ENCODE measurements at regions not wholly inside any gene's neighbourhood (a gene's known extent, or its start where the extent isn't known, plus 50 kb on each side); places are given as distances from the start of the nearest gene placed in this dataset.

DNA sequence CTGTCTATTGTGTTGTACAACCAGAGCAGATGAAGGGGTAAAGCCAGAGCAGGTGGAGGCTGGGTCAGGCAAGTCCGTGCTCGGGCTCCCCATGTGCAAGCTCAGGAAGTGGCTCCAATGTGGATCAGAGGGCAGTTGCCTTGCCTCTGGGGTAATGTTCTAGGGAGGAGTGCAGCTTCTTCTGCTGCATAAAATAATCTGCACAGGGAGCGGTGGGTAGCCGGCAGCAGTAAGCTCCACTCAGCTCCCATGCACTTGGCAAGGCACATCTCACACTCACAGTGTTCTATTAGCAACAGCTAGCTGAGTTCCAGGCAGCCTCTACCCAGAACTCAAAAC, 565.3 kb upstream of the SLITRK1 start (continued):
- TF ChIP-seq, protein P1, sequence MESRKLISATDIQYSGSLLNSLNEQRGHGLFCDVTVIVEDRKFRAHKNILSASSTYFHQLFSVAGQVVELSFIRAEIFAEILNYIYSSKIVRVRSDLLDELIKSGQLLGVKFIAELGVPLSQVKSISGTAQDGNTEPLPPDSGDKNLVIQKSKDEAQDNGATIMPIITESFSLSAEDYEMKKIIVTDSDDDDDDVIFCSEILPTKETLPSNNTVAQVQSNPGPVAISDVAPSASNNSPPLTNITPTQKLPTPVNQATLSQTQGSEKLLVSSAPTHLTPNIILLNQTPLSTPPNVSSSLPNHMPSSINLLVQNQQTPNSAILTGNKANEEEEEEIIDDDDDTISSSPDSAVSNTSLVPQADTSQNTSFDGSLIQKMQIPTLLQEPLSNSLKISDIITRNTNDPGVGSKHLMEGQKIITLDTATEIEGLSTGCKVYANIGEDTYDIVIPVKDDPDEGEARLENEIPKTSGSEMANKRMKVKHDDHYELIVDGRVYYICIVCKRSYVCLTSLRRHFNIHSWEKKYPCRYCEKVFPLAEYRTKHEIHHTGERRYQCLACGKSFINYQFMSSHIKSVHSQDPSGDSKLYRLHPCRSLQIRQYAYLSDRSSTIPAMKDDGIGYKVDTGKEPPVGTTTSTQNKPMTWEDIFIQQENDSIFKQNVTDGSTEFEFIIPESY (IDR thresholded peaks at IDR 0.05; ENCODE audit: extremely low read depth, insufficient replicate concordance, low read length) = no peak

DNA sequence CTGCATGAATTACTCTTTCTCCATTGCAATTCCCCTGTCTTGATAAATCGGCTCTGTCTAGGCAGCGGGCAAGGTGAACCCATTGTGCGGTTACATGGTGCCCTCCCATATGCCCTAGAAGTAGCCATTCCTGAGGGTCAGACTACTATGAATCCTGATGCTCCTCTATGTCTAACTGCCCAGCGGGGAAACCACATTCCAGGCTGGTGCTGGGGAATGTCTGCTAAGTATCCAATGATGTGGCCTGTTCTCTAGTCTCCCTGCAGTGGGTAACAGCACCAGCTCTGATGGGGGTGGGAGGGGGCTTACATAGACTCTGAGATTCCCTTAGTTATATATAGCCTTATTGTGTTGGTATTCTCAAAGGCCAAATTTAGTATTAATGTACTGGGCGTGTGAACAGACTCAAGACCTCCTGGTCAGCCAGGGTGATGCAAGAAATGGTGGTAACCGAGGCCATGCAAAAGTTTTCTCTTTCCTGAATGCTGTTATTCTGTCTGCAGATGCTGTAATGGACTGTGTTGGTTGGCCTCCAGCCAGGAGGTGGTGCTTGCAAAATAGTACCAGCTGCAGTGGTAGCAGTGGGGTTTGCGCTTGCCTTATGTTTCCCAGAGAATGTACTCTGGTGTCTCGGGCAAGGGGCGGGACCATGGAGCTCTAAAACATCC, 564.8 kb upstream of the SLITRK1 start:
- Histone ChIP-seq H2AFZ (ENCODE audit: low read depth, low read length, poor library complexity, severe bottlenecking) (no peak overlapping the region), H3K27ac (ENCODE audit: low read depth, low read length) (no peak overlapping the region), H3K79me2 (ENCODE audit: insufficient read depth, low read length) (no peaks in the 10 kb centered on the region), H3K27me3 (ENCODE audit: insufficient read depth, low read length) (no peaks in the 10 kb centered on the region), H3K9me2 (ENCODE audit: insufficient read depth) (no peaks in the 10 kb centered on the region), H4K20me1 (ENCODE audit: insufficient read depth) (no peaks in the 10 kb centered on the region), H3K36me3 (ENCODE audit: control insufficient read depth in 1 of 2, insufficient read depth in 2 of 2, low read length in 2 of 2) (no peaks in the 10 kb centered on the region), H3K4me2 (ENCODE audit: low read length) (no peak overlapping the region), H3K4me3 (replicated peaks in 1 of 2; ENCODE audit: low read depth in 1 of 2, low read length in 2 of 2) (no peak overlapping the region), H3K9me3 (ENCODE audit: control insufficient read depth in 1 of 2, insufficient read depth in 1 of 2, low read depth in 1 of 2, low read length in 2 of 2) (no peaks in the 10 kb centered on the region), H3K9ac (ENCODE audit: low read length) (no peak overlapping the region), H3K4me1 (ENCODE audit: control insufficient read depth in 1 of 2, insufficient read depth in 2 of 2, low read length in 2 of 2) (no peaks in the 10 kb centered on the region)
- ChIA-PET CTCF (no interaction called here), RAD21 (ENCODE audit: low non-redundant PET in 1 of 2, low total read pairs in 2 of 2, uncharacterized antibody in 2 of 2, unreplicated experiment in 2 of 2) (no interaction called here), POLR2A (no interaction called here)
- intact Hi-C loops (cut with micrococcal nuclease) = no loop called here
- BruUV-seq (replicated peaks) = no TSS peak
- DNase-seq (ENCODE audit: low read depth, low spot score) (no peak), ATAC-seq (no peak)
- TF ChIP-seq SP1 (IDR thresholded peaks at IDR 0.05; ENCODE audit: low read depth) (no peak), ELF1 (IDR thresholded peaks at IDR 0.05; ENCODE audit: borderline replicate concordance, low read depth) (no peak), ZFX (IDR thresholded peaks at IDR 0.05) (no peak), ZNF274 (IDR thresholded peaks at IDR 0.05; ENCODE audit: low read depth, low read length) (no peak), POLR2AphosphoS5 (IDR thresholded peaks at IDR 0.05; ENCODE audit: low read depth, low read length) (no peak), CBX3 (IDR thresholded peaks at IDR 0.05; ENCODE audit: low read depth) (no peak), SIN3A (IDR thresholded peaks at IDR 0.05; ENCODE audit: low read depth) (no peak)
- TF ChIP-seq, protein P2, sequence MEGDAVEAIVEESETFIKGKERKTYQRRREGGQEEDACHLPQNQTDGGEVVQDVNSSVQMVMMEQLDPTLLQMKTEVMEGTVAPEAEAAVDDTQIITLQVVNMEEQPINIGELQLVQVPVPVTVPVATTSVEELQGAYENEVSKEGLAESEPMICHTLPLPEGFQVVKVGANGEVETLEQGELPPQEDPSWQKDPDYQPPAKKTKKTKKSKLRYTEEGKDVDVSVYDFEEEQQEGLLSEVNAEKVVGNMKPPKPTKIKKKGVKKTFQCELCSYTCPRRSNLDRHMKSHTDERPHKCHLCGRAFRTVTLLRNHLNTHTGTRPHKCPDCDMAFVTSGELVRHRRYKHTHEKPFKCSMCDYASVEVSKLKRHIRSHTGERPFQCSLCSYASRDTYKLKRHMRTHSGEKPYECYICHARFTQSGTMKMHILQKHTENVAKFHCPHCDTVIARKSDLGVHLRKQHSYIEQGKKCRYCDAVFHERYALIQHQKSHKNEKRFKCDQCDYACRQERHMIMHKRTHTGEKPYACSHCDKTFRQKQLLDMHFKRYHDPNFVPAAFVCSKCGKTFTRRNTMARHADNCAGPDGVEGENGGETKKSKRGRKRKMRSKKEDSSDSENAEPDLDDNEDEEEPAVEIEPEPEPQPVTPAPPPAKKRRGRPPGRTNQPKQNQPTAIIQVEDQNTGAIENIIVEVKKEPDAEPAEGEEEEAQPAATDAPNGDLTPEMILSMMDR (IDR thresholded peaks at IDR 0.05 in 2 of 3, conservative IDR thresholded peaks at IDR 0.05 in 1 of 3; ENCODE audit: borderline replicate concordance in 1 of 3, insufficient read depth in 1 of 3, low read depth in 2 of 3, low read length in 2 of 3) = no peak
- TF ChIP-seq, protein P3, sequence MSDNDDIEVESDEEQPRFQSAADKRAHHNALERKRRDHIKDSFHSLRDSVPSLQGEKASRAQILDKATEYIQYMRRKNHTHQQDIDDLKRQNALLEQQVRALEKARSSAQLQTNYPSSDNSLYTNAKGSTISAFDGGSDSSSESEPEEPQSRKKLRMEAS (IDR thresholded peaks at IDR 0.05) = no peak

Measured in HCT116 (cell line).